GM23248 (cell line): ENCODE measurements at regions not wholly inside any gene's neighbourhood (a gene's known extent, or its start where the extent isn't known, plus 50 kb on each side); places are given as distances from the start of the nearest gene placed in this dataset.

ENCODE experiments used
- EZH2 ChIP-seq: fragments of 200-600 bp; sonication (generic); IDR thresholded peaks from 2 replicates; pipeline ENCODE4 v1.6.1; 2018; ENCODE audit warnings: antibody characterized with exemption, mild to moderate bottlenecking; ENCODE audit not compliant: insufficient read depth, poor library complexity, severe bottlenecking
- EZH2phosphoT487 ChIP-seq: fragments of 200-600 bp; sonication (generic); IDR thresholded peaks from 2 replicates; pipeline ENCODE4 v1.6.1; 2018; ENCODE audit warnings: antibody characterized with exemption, moderate library complexity, mild to moderate bottlenecking, low read depth; ENCODE audit not compliant: insufficient read depth

GRCh38 chr3:115321400-115321805 is 174.3 kb upstream of the ZBTB20 start:
- no peak for TF ChIP-seq EZH2
- no peak for TF ChIP-seq EZH2phosphoT487
